Activated T-cell treated with anti-CD3 and anti-CD28 coated beads, Interleukin-2, amount 50 U/mL, for 48 hours (primary cell): ENCODE measurements at regions not wholly inside any gene's neighbourhood (a gene's known extent, or its start where the extent isn't known, plus 50 kb on each side); places are given as distances from the start of the nearest gene placed in this dataset.
"Not testable (repeated sequence)": the region's sequence is repeated elsewhere in the genome, so short reads cannot be mapped to it uniquely, and the experiment has no call there.

Source experiments
- DNase-seq, 2 experiments: peaks; one replicate each; pipeline ENCODE4 v3.0.0-alpha.2; 2020

- DNase-seq, result no peak
Observed at GRCh38 chr6:26267083-26267589, 97.9 kb upstream of the BTN3A2 start.

- peak; percentile 64 to 65 for DNase-seq
Observed at GRCh38 chr6:26268659-26269402, 96.2 kb upstream of the BTN3A2 start.

GRCh38 chr6:26269531-26270485, 95.2 kb upstream of the BTN3A2 start:
- peak; percentile 24 to 30 for DNase-seq

- DNase-seq, result peak; percentile 40 to 48
Observed at GRCh38 chr6:26270486-26270861, 94.5 kb upstream of the BTN3A2 start.

- DNase-seq, result peak; percentile 84
Observed at GRCh38 chr6:26270903-26271667, 93.9 kb upstream of the BTN3A2 start.

GRCh38 chr6:26271668-26272024, 93.4 kb upstream of the BTN3A2 start:
- no peak for DNase-seq

GRCh38 chr6:26272171-26272637, 92.8 kb upstream of the BTN3A2 start:
- DNase-seq, result peak; percentile 75 to 78

- DNase-seq, result peak in 1 of 2 experiments; percentile 24
Observed at GRCh38 chr6:26273673-26274588, 91.1 kb upstream of the BTN3A2 start.

- DNase-seq, result no peak
Observed at GRCh38 chr6:26275663-26276062, 89.3 kb upstream of the BTN3A2 start.

- no peak for DNase-seq
Observed at GRCh38 chr6:26276841-26277648, 88.0 kb upstream of the BTN3A2 start.

- no peak for DNase-seq
Observed at GRCh38 chr6:26278536-26278935, 86.5 kb upstream of the BTN3A2 start.

- DNase-seq, result not testable (repeated sequence)
Observed at GRCh38 chr6:26279371-26279770, 85.6 kb upstream of the BTN3A2 start.

- no peak for DNase-seq
Observed at GRCh38 chr6:26280407-26280806, 84.6 kb upstream of the BTN3A2 start.

- peak; percentile 70 to 73 for DNase-seq
Observed at GRCh38 chr6:26284537-26285142, 80.4 kb upstream of the BTN3A2 start.

- peak; percentile 96 for DNase-seq
Observed at GRCh38 chr6:26285143-26286134, 79.6 kb upstream of the BTN3A2 start.

GRCh38 chr6:26286168-26286877, 78.7 kb upstream of the BTN3A2 start:
- peak; percentile 87 for DNase-seq

GRCh38 chr6:26288155-26288554, 76.8 kb upstream of the BTN3A2 start:
- no peak for DNase-seq

GRCh38 chr6:26290941-26291340, 74.1 kb upstream of the BTN3A2 start:
- DNase-seq, result no peak
